Breast epithelium (tissue), 4 donors: ENCODE measurements at regions not wholly inside any gene's neighbourhood (a gene's known extent, or its start where the extent isn't known, plus 50 kb on each side); places are given as distances from the start of the nearest gene placed in this dataset.

Experiments used
- DNase-seq, 2 donors: peaks; one replicate each; pipeline ENCODE4 v3.0.0-alpha.2; 2019; ENCODE audit warnings: low spot score in 2 of 2
- H3K27ac ChIP-seq, 2 donors: fragments of 200-600 bp; sonication (generic) in 1 of 2; one replicate each; pipeline ENCODE4 v1.5.1; 2016 to 2019; ENCODE audit warnings: mild to moderate bottlenecking in 1 of 2
- H3K27me3 ChIP-seq, 2 donors: fragments of 200-600 bp; sonication (generic) in 1 of 2; one replicate each; pipeline versions ENCODE4 v1.5.1 to v1.6.0; 2017 to 2019; ENCODE audit warnings: control low read depth in 1 of 2, mild to moderate bottlenecking in 1 of 2
- H3K36me3 ChIP-seq: fragments of 200-600 bp; one replicate; pipeline ENCODE4 v1.5.1; 2019
- H3K4me1 ChIP-seq, 2 donors: fragments of 200-600 bp; sonication (generic); one replicate each; pipeline ENCODE4 v1.5.1; 2016 to 2019; ENCODE audit warnings: control low read depth in 1 of 2
- H3K4me3 ChIP-seq, 3 donors: fragments of 200-600 bp; sonication (generic); 1 replicate in 2 of 3; 2 replicates in 1 of 3; pipeline ENCODE4 v1.5.1; 2016 to 2019; ENCODE audit warnings: mild to moderate bottlenecking in 3 of 3, moderate library complexity in 2 of 3
- H3K9me3 ChIP-seq, 2 donors: fragments of 200-600 bp; sonication (generic) in 1 of 2; one replicate each; pipeline ENCODE4 v1.5.1; 2016 to 2019; ENCODE audit warnings: control low read depth in 1 of 2
- CTCF ChIP-seq, 3 donors: fragments of 450-650 bp; IDR thresholded peaks; one replicate each; pipeline ENCODE4 v1.5.1; 2016 to 2017; ENCODE audit warnings: antibody characterized with exemption in 3 of 3, mild to moderate bottlenecking in 3 of 3, moderate library complexity in 3 of 3
- POLR2A ChIP-seq: fragments of 450-650 bp; IDR thresholded peaks from one replicate; pipeline ENCODE4 v1.6.1; 2016; ENCODE audit warnings: antibody characterized with exemption, mild to moderate bottlenecking, moderate library complexity
- POLR2AphosphoS5 ChIP-seq, 3 donors: sonication (generic); formaldehyde crosslinking; IDR thresholded peaks; one replicate each; pipeline ENCODE4 v1.6.1; 2017; ENCODE audit warnings: antibody characterized with exemption in 3 of 3
- intact Hi-C: fragments of 100-400 bp; cut with DNase I; formaldehyde crosslinking; loops from one replicate; pipeline ENCODE4 v1.15.1; 2023; ENCODE audit warnings: low total_unique reads

GRCh38 chr3:94568041-94568440 lies 505.2 kb downstream of the NSUN3 start:
- Histone ChIP-seq H3K27me3 (no peaks in the 10 kb centered on the region), H3K27ac (no peak overlapping the region), H3K4me3 (no peak overlapping the region), H3K9me3 (no peaks in the 10 kb centered on the region), H3K36me3 (no peaks in the 10 kb centered on the region), H3K4me1 (no peaks in the 10 kb centered on the region)
- no peak for TF ChIP-seq POLR2AphosphoS5 (IDR thresholded peaks at IDR 0.05)
- TF ChIP-seq POLR2A = no peak
- no peak for TF ChIP-seq CTCF (IDR thresholded peaks at IDR 0.05)
- DNase-seq = no peak
- intact Hi-C loops = no loop called here

- TF ChIP-seq POLR2AphosphoS5 (IDR thresholded peaks at IDR 0.05) = no peak
- no peak for TF ChIP-seq POLR2A
- TF ChIP-seq CTCF (IDR thresholded peaks at IDR 0.05) = no peak
- Histone ChIP-seq H3K4me1 (no peaks in the 10 kb centered on the region), H3K4me3 (no peak overlapping the region), H3K9me3 (no peaks in the 10 kb centered on the region), H3K36me3 (no peaks in the 10 kb centered on the region), H3K27me3 (no peaks in the 10 kb centered on the region), H3K27ac (no peak overlapping the region)
- DNase-seq = no peak
- intact Hi-C loops = no loop called here
Observed at GRCh38 chr3:94573337-94573736, 510.5 kb downstream of the NSUN3 start.

GRCh38 chr3:94587291-94587690 lies 524.4 kb downstream of the NSUN3 start:
- H3K27ac ChIP-seq = no peak overlapping the region
- H3K9me3 ChIP-seq = no peaks in the 10 kb centered on the region
- TF ChIP-seq POLR2A (no peak), CTCF (IDR thresholded peaks at IDR 0.05) (no peak), POLR2AphosphoS5 (IDR thresholded peaks at IDR 0.05) (no peak)
- H3K4me1 ChIP-seq = no peaks in the 10 kb centered on the region
- no peak overlapping the region for H3K4me3 ChIP-seq
- no peaks in the 10 kb centered on the region for H3K27me3 ChIP-seq
- DNase-seq = no peak
- no peaks in the 10 kb centered on the region for H3K36me3 ChIP-seq
- intact Hi-C loops = no loop called here

GRCh38 chr3:94593526-94594150 lies 530.8 kb downstream of the NSUN3 start:
- Histone ChIP-seq H3K27me3 (no peaks in the 10 kb centered on the region), H3K9me3 (no peaks in the 10 kb centered on the region), H3K36me3 (no peaks in the 10 kb centered on the region), H3K4me3 (no peak overlapping the region), H3K27ac (no peak overlapping the region), H3K4me1 (no peaks in the 10 kb centered on the region)
- no peak for TF ChIP-seq POLR2A
- TF ChIP-seq POLR2AphosphoS5 (IDR thresholded peaks at IDR 0.05) = no peak
- TF ChIP-seq CTCF (IDR thresholded peaks at IDR 0.05) = no peak
- intact Hi-C loops = no loop called here
- no peak for DNase-seq

- H3K36me3 ChIP-seq = no peaks in the 10 kb centered on the region
- intact Hi-C loops = no loop called here
Observed at GRCh38 chr3:94596141-94596540, 533.3 kb downstream of the NSUN3 start.

More at GRCh38 chr3:94596141-94596540, 533.3 kb downstream of the NSUN3 start:
- Histone ChIP-seq H3K27ac (no peak overlapping the region), H3K9me3 (no peaks in the 10 kb centered on the region), H3K4me1 (no peaks in the 10 kb centered on the region), H3K27me3 (no peaks in the 10 kb centered on the region), H3K4me3 (no peak overlapping the region)
- TF ChIP-seq CTCF (IDR thresholded peaks at IDR 0.05) (no peak), POLR2A (no peak), POLR2AphosphoS5 (IDR thresholded peaks at IDR 0.05) (no peak)
- DNase-seq = no peak
